Peyer's patch (tissue), 4 donors: ENCODE measurements at regions not wholly inside any gene's neighbourhood (a gene's known extent, or its start where the extent isn't known, plus 50 kb on each side); places are given as distances from the start of the nearest gene placed in this dataset.

Experiments
- DNase-seq, 3 donors: peaks; one replicate each; pipeline ENCODE4 v3.0.0-alpha.2; 2017 to 2019
- H3K27ac ChIP-seq, 4 donors: fragments of 200-600 bp; sonication (generic); one replicate each; pipeline ENCODE4 v1.5.1; 2016 to 2019
- H3K27me3 ChIP-seq, 2 donors: fragments of 200-600 bp; sonication (generic); one replicate each; pipeline ENCODE4 v1.5.1; 2019
- H3K36me3 ChIP-seq, 3 donors: fragments of 200-600 bp; sonication (generic); one replicate each; pipeline ENCODE4 v1.5.1; 2016 to 2019
- H3K4me1 ChIP-seq, 4 donors: fragments of 200-600 bp; sonication (generic); one replicate each; pipeline ENCODE4 v1.5.1; 2016 to 2019
- H3K4me3 ChIP-seq, 4 donors: fragments of 200-600 bp; sonication (generic); 1 replicate in 3 of 4; 2 replicates in 1 of 4; pipeline ENCODE4 v1.5.1; 2016 to 2019; ENCODE audit warnings: mild to moderate bottlenecking in 1 of 4
- H3K9me3 ChIP-seq, 4 donors: fragments of 200-600 bp; sonication (generic); one replicate each; pipeline ENCODE4 v1.5.1; 2016 to 2019; ENCODE audit warnings: mild to moderate bottlenecking in 1 of 4
- CTCF ChIP-seq, 6 experiments: fragments of 450-650 bp in 4 of 6; fragments of 200-600 bp in 2 of 6; sonication (generic) in 1 of 6; IDR thresholded peaks; one replicate each; pipeline ENCODE4 v1.5.1; 2017 to 2019; ENCODE audit warnings: antibody characterized with exemption in 6 of 6, mild to moderate bottlenecking in 3 of 6, moderate library complexity in 1 of 6
- POLR2A ChIP-seq, 2 donors: fragments of 450-650 bp; IDR thresholded peaks; one replicate each; pipeline ENCODE4 v1.5.1; 2017; ENCODE audit warnings: antibody characterized with exemption in 2 of 2, mild to moderate bottlenecking in 2 of 2, moderate library complexity in 2 of 2

GRCh38 chr11:104692751-104693150 is 205.5 kb downstream of the CASP12 start:
- no peak overlapping the region for H3K4me3 ChIP-seq

GRCh38 chr11:104691129-104691528 is 207.1 kb downstream of the CASP12 start:
- no peak overlapping the region for H3K27ac ChIP-seq
- H3K4me1 ChIP-seq: no peaks in the 10 kb centered on the region
- no peaks in the 10 kb centered on the region for H3K27me3 ChIP-seq
- no peak overlapping the region for H3K4me3 ChIP-seq
- no peaks in the 10 kb centered on the region for H3K36me3 ChIP-seq
- no peaks in the 10 kb centered on the region for H3K9me3 ChIP-seq
- no peak for TF ChIP-seq CTCF (IDR thresholded peaks at IDR 0.05)
- no peak for TF ChIP-seq POLR2A (IDR thresholded peaks at IDR 0.05)
- DNase-seq: no peak

More at GRCh38 chr11:104692751-104693150, 205.5 kb downstream of the CASP12 start:
- Histone ChIP-seq H3K9me3 (no peaks in the 10 kb centered on the region), H3K27me3 (no peaks in the 10 kb centered on the region), H3K4me1 (no peaks in the 10 kb centered on the region), H3K36me3 (no peaks in the 10 kb centered on the region), H3K27ac (no peak overlapping the region)
- no peak for DNase-seq
- TF ChIP-seq POLR2A (IDR thresholded peaks at IDR 0.05) (no peak), CTCF (IDR thresholded peaks at IDR 0.05) (no peak)

- no peak for TF ChIP-seq CTCF (IDR thresholded peaks at IDR 0.05)
- no peak for TF ChIP-seq POLR2A (IDR thresholded peaks at IDR 0.05)
- Histone ChIP-seq H3K27ac (no peak overlapping the region), H3K36me3 (no peaks in the 10 kb centered on the region), H3K4me3 (no peak overlapping the region), H3K4me1 (no peaks in the 10 kb centered on the region), H3K9me3 (no peaks in the 10 kb centered on the region), H3K27me3 (no peaks in the 10 kb centered on the region)
- no peak for DNase-seq
Measured at GRCh38 chr11:104690241-104690640, 208.0 kb downstream of the CASP12 start.

- Histone ChIP-seq H3K9me3 (no peaks in the 10 kb centered on the region), H3K4me1 (no peaks in the 10 kb centered on the region), H3K36me3 (no peaks in the 10 kb centered on the region), H3K27me3 (no peaks in the 10 kb centered on the region), H3K27ac (no peak overlapping the region), H3K4me3 (no peak overlapping the region)
- no peak for DNase-seq
- TF ChIP-seq CTCF (IDR thresholded peaks at IDR 0.05): no peak
- TF ChIP-seq POLR2A (IDR thresholded peaks at IDR 0.05): no peak
Measured at GRCh38 chr11:104688731-104689130, 209.5 kb downstream of the CASP12 start.

- TF ChIP-seq CTCF (IDR thresholded peaks at IDR 0.05) (no peak), POLR2A (IDR thresholded peaks at IDR 0.05) (no peak)
- H3K27me3 ChIP-seq: no peaks in the 10 kb centered on the region
- no peak overlapping the region for H3K27ac ChIP-seq
- no peaks in the 10 kb centered on the region for H3K4me1 ChIP-seq
- no peak for DNase-seq
- H3K4me3 ChIP-seq: no peak overlapping the region
- no peaks in the 10 kb centered on the region for H3K9me3 ChIP-seq
- no peaks in the 10 kb centered on the region for H3K36me3 ChIP-seq
Measured at GRCh38 chr11:104682206-104682605, 216.1 kb downstream of the CASP12 start.

GRCh38 chr11:104679258-104679657 is 219.0 kb downstream of the CASP12 start:
- TF ChIP-seq POLR2A (IDR thresholded peaks at IDR 0.05) (no peak), CTCF (IDR thresholded peaks at IDR 0.05) (no peak)
- Histone ChIP-seq H3K9me3 (no peaks in the 10 kb centered on the region), H3K27me3 (no peaks in the 10 kb centered on the region), H3K27ac (no peak overlapping the region), H3K4me3 (no peak overlapping the region), H3K4me1 (no peaks in the 10 kb centered on the region), H3K36me3 (no peaks in the 10 kb centered on the region)
- DNase-seq: no peak
